SHP77 (cell line): ENCODE measurements at regions not wholly inside any gene's neighbourhood (a gene's known extent, or its start where the extent isn't known, plus 50 kb on each side); places are given as distances from the start of the nearest gene placed in this dataset.

Experiments used
- DNase-seq, 2 experiments: peaks; one replicate each; lab custom pipeline; 2025; lab: John Stamatoyannopoulos, UW

- DNase-seq, result no peak
Observed at GRCh38 chr2:11101430-11101829, 53.8 kb upstream of the SLC66A3 start.

DNA sequence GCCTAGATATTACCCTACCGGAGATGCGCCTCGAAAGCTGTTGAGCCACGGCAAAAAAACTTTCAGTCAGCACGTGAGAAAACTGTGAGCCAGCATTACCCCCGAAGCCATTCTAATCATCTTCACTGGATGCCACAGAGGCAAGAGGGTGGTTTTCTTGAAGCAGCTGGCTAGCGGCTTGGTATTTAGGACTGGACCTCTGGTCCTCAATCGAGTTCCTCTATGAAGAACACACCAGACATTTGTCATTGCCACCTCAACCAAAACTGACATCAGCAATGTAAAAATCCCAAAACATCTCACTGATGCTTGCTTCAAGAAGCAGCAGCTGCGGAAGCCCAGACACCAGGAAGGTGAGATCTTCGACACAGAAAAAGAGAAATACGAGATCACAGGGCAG is 52.8 kb upstream of the SLC66A3 start:
- no peak for DNase-seq

GRCh38 chr2:11102956-11103860 is 52.1 kb upstream of the SLC66A3 start:
- DNase-seq, result no peak

DNA sequence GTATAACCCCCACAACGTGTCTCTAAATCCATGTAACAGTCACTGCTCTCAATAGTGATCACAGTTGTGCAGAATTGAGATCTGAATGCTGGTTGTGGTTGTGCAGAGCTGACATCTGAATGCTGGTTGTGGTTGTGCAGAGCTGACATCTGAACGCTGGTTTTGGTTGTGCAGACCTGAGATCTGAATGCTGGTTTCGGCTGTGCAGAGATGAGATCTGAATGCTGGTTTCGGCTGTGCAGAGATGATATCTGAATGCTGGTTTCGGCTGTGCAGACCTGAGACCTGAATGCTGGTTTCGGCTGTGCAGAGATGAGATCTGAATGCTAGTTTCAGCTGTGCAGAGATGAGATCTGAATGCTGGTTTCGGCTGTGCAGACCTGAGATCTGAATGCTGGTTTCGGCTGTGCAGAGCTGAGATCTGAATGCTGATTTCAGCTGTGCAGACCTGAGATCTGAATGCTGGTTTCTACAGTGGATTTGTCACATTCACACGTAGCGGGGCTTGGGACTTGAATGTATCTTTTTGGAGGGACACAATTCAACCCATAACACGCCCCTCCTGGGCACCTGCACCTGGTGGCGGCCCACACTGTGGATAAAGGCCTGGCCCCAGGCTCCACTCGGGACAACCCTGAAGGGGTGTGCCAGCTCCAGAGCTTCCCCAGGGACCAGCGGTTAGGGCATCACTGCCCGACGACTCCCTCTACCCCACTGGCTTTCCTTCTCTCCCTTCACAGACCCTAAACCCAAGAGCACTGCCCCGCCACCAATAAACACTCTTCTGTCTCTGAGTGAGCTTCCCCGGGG is 51.1 kb upstream of the SLC66A3 start:
- no peak for DNase-seq

DNA sequence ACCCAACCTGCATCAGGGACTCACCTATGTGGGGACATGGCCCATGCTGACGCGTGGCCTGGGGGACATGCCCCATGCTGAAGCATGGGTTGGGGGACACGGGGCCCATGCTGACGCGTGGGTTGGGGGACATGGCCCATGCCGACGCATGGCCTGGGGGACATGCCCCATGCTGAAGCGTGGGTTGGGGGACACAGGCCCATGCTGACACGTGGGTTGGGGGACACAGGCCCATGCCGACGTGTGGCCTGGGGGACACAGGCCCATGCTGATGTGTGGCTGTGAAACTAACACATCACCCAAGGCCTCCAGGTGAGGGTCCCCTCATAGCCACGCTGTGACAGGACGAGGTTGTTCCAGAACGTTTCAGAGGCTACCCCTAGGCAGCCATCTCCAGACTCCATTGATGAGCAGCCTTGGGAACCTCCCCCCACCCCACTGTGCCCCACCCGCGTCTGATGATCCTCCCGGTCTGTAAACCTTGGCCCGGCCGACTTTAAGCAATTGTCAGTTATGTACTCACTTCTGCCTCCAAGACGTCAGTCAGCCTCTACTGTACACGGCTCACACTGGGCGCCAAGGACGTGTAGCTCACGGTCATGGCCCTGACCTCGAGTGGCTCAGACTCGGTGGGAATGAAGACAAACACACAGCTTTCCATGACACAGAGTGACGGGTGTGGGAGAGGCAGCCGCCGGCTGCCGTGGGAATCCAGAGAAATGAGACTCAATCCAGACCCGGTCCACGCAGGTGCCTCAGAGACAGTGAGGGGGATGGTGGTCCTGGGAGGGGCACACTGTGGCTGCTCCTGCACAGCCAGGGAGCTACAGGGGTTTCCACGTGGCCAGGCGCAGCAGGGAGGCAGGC is 50.2 kb upstream of the SLC66A3 start:
- DNase-seq, result no peak
